ENCODE measurements at regions not wholly inside any gene's neighbourhood (a gene's known extent, or its start where the extent isn't known, plus 50 kb on each side); places are given as distances from the start of the nearest gene placed in this dataset.

GRCh38 chr20:17854307-17854903 lies 114.2 kb downstream of the SNX5 start (continued):
- TF ChIP-seq ARID5B (CRISPR knock-in tag; IDR thresholded peaks at IDR 0.05) = peak; percentile 16; the same call in 1 of the 2 replicates
- no peak for TF ChIP-seq MAFG (CRISPR knock-in tag; IDR thresholded peaks at IDR 0.05)
- TF ChIP-seq ZNF570 (CRISPR knock-in tag; IDR thresholded peaks at IDR 0.05; ENCODE audit: borderline replicate concordance) = no peak
- TF ChIP-seq ZBTB40 (IDR thresholded peaks at IDR 0.05) = no peak
- peak; percentile 71 for TF ChIP-seq ZBTB40 (CRISPR knock-in tag; IDR thresholded peaks at IDR 0.05)
- TF ChIP-seq ZNF574 (CRISPR knock-in tag; IDR thresholded peaks at IDR 0.05) = peak; percentile 92
- 0 out of 2 replicates have a peak, but pooled peaks have one; percentile 57 for TF ChIP-seq GATAD1 (CRISPR knock-in tag; IDR thresholded peaks at IDR 0.05)
- TF ChIP-seq NR2C2 (CRISPR knock-in tag; IDR thresholded peaks at IDR 0.05; ENCODE audit: borderline replicate concordance) = peak; percentile 94
- TF ChIP-seq HNF1B (CRISPR knock-in tag; IDR thresholded peaks at IDR 0.05) = peak; percentile 84
- peak; percentile 94 for TF ChIP-seq HCFC1 (IDR thresholded peaks at IDR 0.05; ENCODE audit: low read depth, low read length)
- TF ChIP-seq GFI1 (CRISPR knock-in tag; IDR thresholded peaks at IDR 0.05; ENCODE audit: borderline replicate concordance) = 0 out of 2 replicates have a peak, but pooled peaks have one; percentile 2
- peak; percentile 18; the same call in 1 of the 2 replicates for TF ChIP-seq ZSCAN9 (CRISPR knock-in tag; IDR thresholded peaks at IDR 0.05; ENCODE audit: borderline replicate concordance)

All from HepG2 (cell line).